ENCODE measurements at regions not wholly inside any gene's neighbourhood (a gene's known extent, or its start where the extent isn't known, plus 50 kb on each side); places are given as distances from the start of the nearest gene placed in this dataset.

DNA sequence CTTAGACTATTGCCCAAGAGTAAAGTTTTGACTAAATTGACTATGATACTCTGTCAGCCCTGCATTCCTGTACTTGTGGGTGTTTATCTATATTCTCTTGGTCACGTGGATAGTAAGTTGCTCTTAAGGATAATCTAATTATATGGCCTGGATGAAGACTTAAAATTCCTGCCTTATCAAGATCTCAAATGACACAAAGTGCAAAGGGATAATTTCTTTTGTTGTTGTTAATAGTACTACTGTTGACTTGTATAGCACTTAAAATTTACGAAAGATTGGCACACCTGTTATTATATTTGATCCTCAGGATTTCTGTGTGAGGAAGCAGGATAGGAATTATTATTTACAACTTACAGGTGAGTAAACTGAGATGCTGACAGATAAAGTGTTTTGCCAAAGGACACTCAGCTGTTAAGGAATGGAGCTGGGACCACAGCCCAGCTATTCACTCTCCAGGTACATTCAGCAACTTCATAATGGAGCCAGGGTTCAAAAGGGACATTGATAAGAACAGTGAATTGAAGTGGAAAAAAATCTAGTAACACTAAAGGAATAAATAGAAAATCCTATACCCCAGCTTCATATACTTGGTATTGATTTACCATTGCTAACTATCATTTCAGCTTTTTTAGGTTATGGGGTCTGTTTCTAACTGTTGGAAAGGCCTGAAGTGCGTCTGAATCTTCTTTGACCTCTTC lies 53.4 kb upstream of the EVL start:
- TF ChIP-seq, protein P1, sequence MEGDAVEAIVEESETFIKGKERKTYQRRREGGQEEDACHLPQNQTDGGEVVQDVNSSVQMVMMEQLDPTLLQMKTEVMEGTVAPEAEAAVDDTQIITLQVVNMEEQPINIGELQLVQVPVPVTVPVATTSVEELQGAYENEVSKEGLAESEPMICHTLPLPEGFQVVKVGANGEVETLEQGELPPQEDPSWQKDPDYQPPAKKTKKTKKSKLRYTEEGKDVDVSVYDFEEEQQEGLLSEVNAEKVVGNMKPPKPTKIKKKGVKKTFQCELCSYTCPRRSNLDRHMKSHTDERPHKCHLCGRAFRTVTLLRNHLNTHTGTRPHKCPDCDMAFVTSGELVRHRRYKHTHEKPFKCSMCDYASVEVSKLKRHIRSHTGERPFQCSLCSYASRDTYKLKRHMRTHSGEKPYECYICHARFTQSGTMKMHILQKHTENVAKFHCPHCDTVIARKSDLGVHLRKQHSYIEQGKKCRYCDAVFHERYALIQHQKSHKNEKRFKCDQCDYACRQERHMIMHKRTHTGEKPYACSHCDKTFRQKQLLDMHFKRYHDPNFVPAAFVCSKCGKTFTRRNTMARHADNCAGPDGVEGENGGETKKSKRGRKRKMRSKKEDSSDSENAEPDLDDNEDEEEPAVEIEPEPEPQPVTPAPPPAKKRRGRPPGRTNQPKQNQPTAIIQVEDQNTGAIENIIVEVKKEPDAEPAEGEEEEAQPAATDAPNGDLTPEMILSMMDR (IDR thresholded peaks at IDR 0.05): no peak
- TF ChIP-seq TCF7L2 (IDR thresholded peaks at IDR 0.05; ENCODE audit: low read depth, low read length) (no peak), POLR2AphosphoS5 (IDR thresholded peaks at IDR 0.05; ENCODE audit: low read depth, low read length) (no peak), SIN3A (IDR thresholded peaks at IDR 0.05; ENCODE audit: borderline replicate concordance, insufficient read depth, low read depth, low read length) (no peak)
- TF ChIP-seq, protein P2, sequence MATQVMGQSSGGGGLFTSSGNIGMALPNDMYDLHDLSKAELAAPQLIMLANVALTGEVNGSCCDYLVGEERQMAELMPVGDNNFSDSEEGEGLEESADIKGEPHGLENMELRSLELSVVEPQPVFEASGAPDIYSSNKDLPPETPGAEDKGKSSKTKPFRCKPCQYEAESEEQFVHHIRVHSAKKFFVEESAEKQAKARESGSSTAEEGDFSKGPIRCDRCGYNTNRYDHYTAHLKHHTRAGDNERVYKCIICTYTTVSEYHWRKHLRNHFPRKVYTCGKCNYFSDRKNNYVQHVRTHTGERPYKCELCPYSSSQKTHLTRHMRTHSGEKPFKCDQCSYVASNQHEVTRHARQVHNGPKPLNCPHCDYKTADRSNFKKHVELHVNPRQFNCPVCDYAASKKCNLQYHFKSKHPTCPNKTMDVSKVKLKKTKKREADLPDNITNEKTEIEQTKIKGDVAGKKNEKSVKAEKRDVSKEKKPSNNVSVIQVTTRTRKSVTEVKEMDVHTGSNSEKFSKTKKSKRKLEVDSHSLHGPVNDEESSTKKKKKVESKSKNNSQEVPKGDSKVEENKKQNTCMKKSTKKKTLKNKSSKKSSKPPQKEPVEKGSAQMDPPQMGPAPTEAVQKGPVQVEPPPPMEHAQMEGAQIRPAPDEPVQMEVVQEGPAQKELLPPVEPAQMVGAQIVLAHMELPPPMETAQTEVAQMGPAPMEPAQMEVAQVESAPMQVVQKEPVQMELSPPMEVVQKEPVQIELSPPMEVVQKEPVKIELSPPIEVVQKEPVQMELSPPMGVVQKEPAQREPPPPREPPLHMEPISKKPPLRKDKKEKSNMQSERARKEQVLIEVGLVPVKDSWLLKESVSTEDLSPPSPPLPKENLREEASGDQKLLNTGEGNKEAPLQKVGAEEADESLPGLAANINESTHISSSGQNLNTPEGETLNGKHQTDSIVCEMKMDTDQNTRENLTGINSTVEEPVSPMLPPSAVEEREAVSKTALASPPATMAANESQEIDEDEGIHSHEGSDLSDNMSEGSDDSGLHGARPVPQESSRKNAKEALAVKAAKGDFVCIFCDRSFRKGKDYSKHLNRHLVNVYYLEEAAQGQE (IDR thresholded peaks at IDR 0.05; ENCODE audit: insufficient read depth in 1 of 2, low read depth in 2 of 2, low read length in 1 of 2): no peak
